ENCODE measurements at regions not wholly inside any gene's neighbourhood (a gene's known extent, or its start where the extent isn't known, plus 50 kb on each side); places are given as distances from the start of the nearest gene placed in this dataset.
A peak's percentile ranks its signal among the peaks of the same experiment; 100 is the strongest.

GRCh38 chr11:34812905-34813576 is 103.1 kb downstream of the APIP start:
- no peak overlapping the region for H3K4ac ChIP-seq (ENCODE audit: low read depth, low read length)
- H3K23ac ChIP-seq (ENCODE audit: low read length): no peak overlapping the region
- no peak overlapping the region for H3K9ac ChIP-seq (ENCODE audit: low read length)
- no peak overlapping the region for H2AK5ac ChIP-seq (ENCODE audit: low read length)
- no peak overlapping the region for H2BK5ac ChIP-seq (ENCODE audit: low read length)
- H4K5ac ChIP-seq (ENCODE audit: low read length): no peak overlapping the region
- H3K4me1 ChIP-seq (ENCODE audit: control insufficient read depth, low read depth, low read length): no peaks in the 10 kb centered on the region
- no peak for DNase-seq
- no peaks in the 10 kb centered on the region for H3K27me3 ChIP-seq (ENCODE audit: insufficient read depth, low read length, poor library complexity)
- H3K79me2 ChIP-seq (ENCODE audit: control insufficient read depth, insufficient read depth, low read length): no peaks in the 10 kb centered on the region
- no peak overlapping the region for H4K8ac ChIP-seq (ENCODE audit: low read depth, low read length)
- H3K27ac ChIP-seq (ENCODE audit: low read depth, low read length): no peak overlapping the region
- no peaks in the 10 kb centered on the region for H3K36me3 ChIP-seq (ENCODE audit: control insufficient read depth, insufficient read depth, low read length)
- no peak overlapping the region for H3K18ac ChIP-seq (ENCODE audit: low read length)
- H2BK120ac ChIP-seq (ENCODE audit: low read depth, low read length): no peak overlapping the region
- H2BK15ac ChIP-seq (replicated peaks; ENCODE audit: low read depth): no peak overlapping the region
- no CpG with 5 or more reads among the region's 1 CpG for WGBS (ENCODE audit: extremely low coverage, insufficient coverage, low lambda C conversion rate)
- H3K4me3 ChIP-seq (ENCODE audit: low read length): no peak overlapping the region
- H3K4me2 ChIP-seq (ENCODE audit: low read length): no peak overlapping the region
- no peaks in the 10 kb centered on the region for H3K79me1 ChIP-seq (ENCODE audit: low read length)
- no peak overlapping the region for H3K56ac ChIP-seq (ENCODE audit: low read length)

GRCh38 chr11:34811858-34812257 is 104.3 kb downstream of the APIP start:
- H3K56ac ChIP-seq (ENCODE audit: low read length): no peak overlapping the region
- no peaks in the 10 kb centered on the region for H3K4me1 ChIP-seq (ENCODE audit: control insufficient read depth, low read depth, low read length)
- no peak overlapping the region for H4K8ac ChIP-seq (ENCODE audit: low read depth, low read length)
- no peaks in the 10 kb centered on the region for H3K79me2 ChIP-seq (ENCODE audit: control insufficient read depth, insufficient read depth, low read length)
- no CpG with 5 or more reads among the region's 3 CpGs for WGBS (ENCODE audit: extremely low coverage, insufficient coverage, low lambda C conversion rate)
- no peak overlapping the region for H3K4me3 ChIP-seq (ENCODE audit: low read length)
- no peak overlapping the region for H2BK15ac ChIP-seq (replicated peaks; ENCODE audit: low read depth)
- no peak overlapping the region for H3K4me2 ChIP-seq (ENCODE audit: low read length)
- H2BK120ac ChIP-seq (ENCODE audit: low read depth, low read length): no peak overlapping the region
- H3K18ac ChIP-seq (ENCODE audit: low read length): no peak overlapping the region
- H3K27ac ChIP-seq (ENCODE audit: low read depth, low read length): no peak overlapping the region
- H3K79me1 ChIP-seq (ENCODE audit: low read length): no peaks in the 10 kb centered on the region
- no peak overlapping the region for H2AK5ac ChIP-seq (ENCODE audit: low read length)
- no peak overlapping the region for H2BK5ac ChIP-seq (ENCODE audit: low read length)
- H3K23ac ChIP-seq (ENCODE audit: low read length): no peak overlapping the region
- no peak overlapping the region for H3K9ac ChIP-seq (ENCODE audit: low read length)
- no peak overlapping the region for H4K5ac ChIP-seq (ENCODE audit: low read length)
- H3K27me3 ChIP-seq (ENCODE audit: insufficient read depth, low read length, poor library complexity): no peaks in the 10 kb centered on the region
- no peak overlapping the region for H3K4ac ChIP-seq (ENCODE audit: low read depth, low read length)
- no peak for DNase-seq
- H3K36me3 ChIP-seq (ENCODE audit: control insufficient read depth, insufficient read depth, low read length): no peaks in the 10 kb centered on the region

GRCh38 chr11:34810107-34810562 is 106.0 kb downstream of the APIP start:
- H4K8ac ChIP-seq (ENCODE audit: low read depth, low read length): no peak overlapping the region
- H3K18ac ChIP-seq (ENCODE audit: low read length): no peak overlapping the region
- no CpG with 5 or more reads among the region's 2 CpGs for WGBS (ENCODE audit: extremely low coverage, insufficient coverage, low lambda C conversion rate)

GRCh38 chr11:34809191-34810106 is 106.7 kb downstream of the APIP start:
- H3K27me3 ChIP-seq (ENCODE audit: insufficient read depth, low read length, poor library complexity): no peaks in the 10 kb centered on the region
- no peak overlapping the region for H2BK120ac ChIP-seq (ENCODE audit: low read depth, low read length)
- H3K18ac ChIP-seq (ENCODE audit: low read length): peak overlapping the region; percentile 68
- H4K8ac ChIP-seq (ENCODE audit: low read depth, low read length): no peak overlapping the region
- no peak overlapping the region for H2AK5ac ChIP-seq (ENCODE audit: low read length)
- no peak overlapping the region for H3K4me2 ChIP-seq (ENCODE audit: low read length)
- no peak overlapping the region for H2BK15ac ChIP-seq (replicated peaks; ENCODE audit: low read depth)
- no peaks in the 10 kb centered on the region for H3K36me3 ChIP-seq (ENCODE audit: control insufficient read depth, insufficient read depth, low read length)
- no peaks in the 10 kb centered on the region for H3K79me1 ChIP-seq (ENCODE audit: low read length)
- H2BK5ac ChIP-seq (ENCODE audit: low read length): no peak overlapping the region
- H3K27ac ChIP-seq (ENCODE audit: low read depth, low read length): no peak overlapping the region
- no peak overlapping the region for H3K56ac ChIP-seq (ENCODE audit: low read length)
- DNase-seq: no peak
- H3K4ac ChIP-seq (ENCODE audit: low read depth, low read length): no peak overlapping the region
- H3K4me1 ChIP-seq (ENCODE audit: control insufficient read depth, low read depth, low read length): peaks cover 7% of the 10 kb centered on the region
- H3K23ac ChIP-seq (ENCODE audit: low read length): no peak overlapping the region
- WGBS (ENCODE audit: extremely low coverage, insufficient coverage, low lambda C conversion rate): no CpG with 5 or more reads among the region's 2 CpGs
- H3K9ac ChIP-seq (ENCODE audit: low read length): no peak overlapping the region
- no peak overlapping the region for H3K4me3 ChIP-seq (ENCODE audit: low read length)
- no peak overlapping the region for H4K5ac ChIP-seq (ENCODE audit: low read length)
- H3K79me2 ChIP-seq (ENCODE audit: control insufficient read depth, insufficient read depth, low read length): no peaks in the 10 kb centered on the region

More at GRCh38 chr11:34810107-34810562, 106.0 kb downstream of the APIP start:
- H3K79me1 ChIP-seq (ENCODE audit: low read length): no peaks in the 10 kb centered on the region
- no peak overlapping the region for H3K4me3 ChIP-seq (ENCODE audit: low read length)
- no peak overlapping the region for H3K23ac ChIP-seq (ENCODE audit: low read length)
- H3K56ac ChIP-seq (ENCODE audit: low read length): no peak overlapping the region
- DNase-seq: no peak
- H2BK120ac ChIP-seq (ENCODE audit: low read depth, low read length): no peak overlapping the region
- no peaks in the 10 kb centered on the region for H3K27me3 ChIP-seq (ENCODE audit: insufficient read depth, low read length, poor library complexity)
- H3K79me2 ChIP-seq (ENCODE audit: control insufficient read depth, insufficient read depth, low read length): no peaks in the 10 kb centered on the region
- no peak overlapping the region for H3K4ac ChIP-seq (ENCODE audit: low read depth, low read length)
- H3K9ac ChIP-seq (ENCODE audit: low read length): no peak overlapping the region
- H3K36me3 ChIP-seq (ENCODE audit: control insufficient read depth, insufficient read depth, low read length): no peaks in the 10 kb centered on the region
- no peak overlapping the region for H3K27ac ChIP-seq (ENCODE audit: low read depth, low read length)
- H2BK5ac ChIP-seq (ENCODE audit: low read length): no peak overlapping the region
- H2BK15ac ChIP-seq (replicated peaks; ENCODE audit: low read depth): no peak overlapping the region
- H3K4me1 ChIP-seq (ENCODE audit: control insufficient read depth, low read depth, low read length): peaks cover 7% of the 10 kb centered on the region
- no peak overlapping the region for H4K5ac ChIP-seq (ENCODE audit: low read length)
- no peak overlapping the region for H3K4me2 ChIP-seq (ENCODE audit: low read length)
- H2AK5ac ChIP-seq (ENCODE audit: low read length): no peak overlapping the region

GRCh38 chr11:34806875-34807274 is 109.3 kb downstream of the APIP start:
- Histone ChIP-seq H3K27ac (ENCODE audit: low read depth, low read length) (no peak overlapping the region), H3K4me1 (ENCODE audit: control insufficient read depth, low read depth, low read length) (peaks cover 7% of the 10 kb centered on the region), H2BK5ac (ENCODE audit: low read length) (no peak overlapping the region), H3K79me1 (ENCODE audit: low read length) (no peaks in the 10 kb centered on the region), H3K79me2 (ENCODE audit: control insufficient read depth, insufficient read depth, low read length) (no peaks in the 10 kb centered on the region), H2AK5ac (ENCODE audit: low read length) (no peak overlapping the region), H3K36me3 (ENCODE audit: control insufficient read depth, insufficient read depth, low read length) (no peaks in the 10 kb centered on the region), H4K8ac (ENCODE audit: low read depth, low read length) (no peak overlapping the region), H3K9ac (ENCODE audit: low read length) (no peak overlapping the region), H2BK15ac (replicated peaks; ENCODE audit: low read depth) (no peak overlapping the region), H3K18ac (ENCODE audit: low read length) (peak overlapping the region; percentile 75), H2BK120ac (ENCODE audit: low read depth, low read length) (no peak overlapping the region), H3K4ac (ENCODE audit: low read depth, low read length) (peak overlapping the region; percentile 16), H3K27me3 (ENCODE audit: insufficient read depth, low read length, poor library complexity) (no peaks in the 10 kb centered on the region), H3K4me3 (ENCODE audit: low read length) (no peak overlapping the region), H3K4me2 (ENCODE audit: low read length) (no peak overlapping the region), H4K5ac (ENCODE audit: low read length) (no peak overlapping the region), H3K23ac (ENCODE audit: low read length) (no peak overlapping the region), H3K56ac (ENCODE audit: low read length) (no peak overlapping the region)
- peak; percentile 94 for DNase-seq
- WGBS (ENCODE audit: extremely low coverage, insufficient coverage, low lambda C conversion rate): no CpG with 5 or more reads among the region's 5 CpGs
